H1 (cell line): ENCODE measurements at regions not wholly inside any gene's neighbourhood (a gene's known extent, or its start where the extent isn't known, plus 50 kb on each side); places are given as distances from the start of the nearest gene placed in this dataset.

ENCODE experiments used
- CTCF ChIA-PET: fragments of 300-600 bp; sonication (Branson Sonifier 250); formaldehyde crosslinking; loops from one replicate; lab custom pipeline; 2021; ENCODE audit not compliant: partially characterized antibody; lab: Charles Lee
- POLR2A ChIA-PET: fragments of 300-600 bp; sonication (Branson Sonifier 250); formaldehyde crosslinking; loops from one replicate; lab custom pipeline; 2021; ENCODE audit warnings: inconsistent platforms; ENCODE audit not compliant: partially characterized antibody; lab: Charles Lee
- DNase-seq, 2 experiments: peaks; one replicate each; pipeline versions ENCODE4 v3.0.0 to v3.0.0-alpha.2; 2010 to 2022; ENCODE audit warnings: low spot score in 2 of 2, low read depth in 1 of 2, mixed read lengths in 1 of 2
- FAIRE-seq: peaks from 2 replicates; lab custom pipeline; 2011; peaks lifted over from hg19 to GRCh38; lab: Jason Lieb, UNC
- H2AFZ ChIP-seq: 2 replicates; pipeline ENCODE4 v1.8.1; 2012; ENCODE audit warnings: low read length, inconsistent platforms
- H2AK5ac ChIP-seq: 2 replicates; pipeline ENCODE4 v1.6.1; 2013; ENCODE audit warnings: low read depth, low read length
- H2BK120ac ChIP-seq: replicated peaks from 2 replicates; pipeline ENCODE3; 2013; ENCODE audit warnings: low read depth, low read length, inconsistent platforms
- H2BK12ac ChIP-seq: 2 replicates; pipeline ENCODE4 v1.6.1; 2013; ENCODE audit warnings: low read depth, low read length
- H2BK15ac ChIP-seq: 2 replicates; pipeline ENCODE4 v1.6.1; 2013; ENCODE audit warnings: low read length
- H2BK20ac ChIP-seq: 2 replicates; pipeline ENCODE4 v1.6.1; 2013; ENCODE audit warnings: low read length
- H2BK5ac ChIP-seq: 2 replicates; pipeline ENCODE4 v1.6.1; 2013; ENCODE audit warnings: low read depth, low read length
- H3K14ac ChIP-seq: 2 replicates; pipeline ENCODE4 v1.6.1; 2013; ENCODE audit warnings: inconsistent platforms; ENCODE audit not compliant: insufficient read length
- H3K18ac ChIP-seq: 2 replicates; pipeline ENCODE4 v1.6.1; 2013; ENCODE audit warnings: low read length; ENCODE audit errors: extremely low read depth
- H3K23ac ChIP-seq: 2 replicates; pipeline ENCODE4 v1.6.1; 2013; ENCODE audit warnings: inconsistent platforms; ENCODE audit not compliant: insufficient read length
- H3K23me2 ChIP-seq: 2 replicates; pipeline ENCODE4 v1.6.1; 2013; ENCODE audit warnings: low read depth, low read length
- H3K27ac ChIP-seq: 2 replicates; pipeline ENCODE4 v1.6.1; 2011; ENCODE audit warnings: low read depth, low read length, inconsistent platforms
- H3K27me3 ChIP-seq, 4 experiments: replicated peaks in 1 of 4; 1 replicate in 1 of 4; 2 replicates in 3 of 4; pipeline versions ENCODE4 v1.6.1 to v1.8.1; 2011 to 2013; ENCODE audit warnings: low read length in 3 of 4, mild to moderate bottlenecking in 3 of 4, inconsistent platforms in 2 of 4, mixed read lengths in 2 of 4, moderate library complexity in 1 of 4; ENCODE audit not compliant: control insufficient read depth in 3 of 4, insufficient read depth in 3 of 4; ENCODE audit errors: extremely low read depth in 1 of 4
- H3K36me3 ChIP-seq, 4 experiments: 2 replicates each; pipeline versions ENCODE4 v1.6.1 to v1.8.1; 2011 to 2013; ENCODE audit warnings: mild to moderate bottlenecking in 4 of 4, low read length in 3 of 4, moderate library complexity in 2 of 4, control low read depth in 1 of 4, inconsistent platforms in 1 of 4; ENCODE audit not compliant: insufficient read depth in 4 of 4, control insufficient read depth in 2 of 4
- H3K4ac ChIP-seq: replicated peaks from 2 replicates; pipeline ENCODE3; 2013; ENCODE audit warnings: low read length, low read depth, mixed read lengths, inconsistent platforms; ENCODE audit not compliant: insufficient read length
- H3K4me1 ChIP-seq, 4 experiments: replicated peaks in 1 of 4; 1 replicate in 1 of 4; 2 replicates in 3 of 4; pipeline versions ENCODE4 v1.6.1 to v1.8.1; 2011 to 2013; ENCODE audit warnings: low read length in 3 of 4, inconsistent platforms in 2 of 4, mixed read lengths in 1 of 4; ENCODE audit not compliant: insufficient read depth in 4 of 4, control insufficient read depth in 3 of 4
- H3K4me2 ChIP-seq, 2 experiments: 2 replicates each; pipeline versions ENCODE4 v1.6.1 to v1.8.1; 2011 to 2013; ENCODE audit warnings: low read depth in 2 of 2, low read length in 2 of 2, control low read depth in 1 of 2, inconsistent platforms in 1 of 2, mild to moderate bottlenecking in 1 of 2; ENCODE audit not compliant: insufficient read depth in 1 of 2
- H3K4me3 ChIP-seq, 4 experiments: fragments of 200-600, 300-600 bp in 1 of 4; sonication (generic), shearing (Covaris generic), sonication (Bioruptor Twin) in 1 of 4; 2 replicates each; pipeline versions ENCODE4 v1.5.1 to v1.8.1; 2011 to 2016; ENCODE audit warnings: low read length in 4 of 4, low read depth in 3 of 4, control low read depth in 2 of 4, inconsistent platforms in 2 of 4, mild to moderate bottlenecking in 2 of 4, mixed read lengths in 1 of 4, moderate library complexity in 1 of 4; ENCODE audit not compliant: insufficient read depth in 2 of 4; ENCODE audit errors: extremely low read depth in 1 of 4
- H3K56ac ChIP-seq: replicated peaks from 2 replicates; pipeline ENCODE3; 2013; ENCODE audit warnings: low read depth, mild to moderate bottlenecking, mixed read lengths, low read length, inconsistent platforms; ENCODE audit not compliant: insufficient read length
- H3K79me1 ChIP-seq: 2 replicates; pipeline ENCODE4 v1.6.1; 2013; ENCODE audit warnings: low read depth, low read length, control low read depth
- H3K79me2 ChIP-seq, 2 experiments: 2 replicates each; pipeline versions ENCODE4 v1.6.1 to v1.8.1; 2012 to 2013; ENCODE audit warnings: low read length in 2 of 2, mild to moderate bottlenecking in 2 of 2, inconsistent platforms in 1 of 2; ENCODE audit not compliant: insufficient read depth in 2 of 2, control insufficient read depth in 1 of 2
- H3K9ac ChIP-seq, 4 experiments: replicated peaks in 1 of 4; 1 replicate in 1 of 4; 2 replicates in 3 of 4; pipeline versions ENCODE4 v1.6.1 to v1.8.1; 2011 to 2013; ENCODE audit warnings: low read depth in 3 of 4, low read length in 3 of 4, control low read depth in 2 of 4, mild to moderate bottlenecking in 2 of 4, moderate library complexity in 2 of 4, inconsistent platforms in 1 of 4; ENCODE audit errors: extremely low read depth in 1 of 4
- H3K9me3 ChIP-seq, 2 experiments: 2 replicates each; pipeline versions ENCODE4 v1.6.1 to v1.8.1; 2012 to 2013; ENCODE audit warnings: mild to moderate bottlenecking in 2 of 2, moderate library complexity in 2 of 2, control low read depth in 1 of 2, inconsistent platforms in 1 of 2, low read depth in 1 of 2, low read length in 1 of 2, mixed read lengths in 1 of 2; ENCODE audit not compliant: insufficient read depth in 2 of 2
- H4K20me1 ChIP-seq, 2 experiments: replicated peaks in 1 of 2; 2 replicates each; pipeline versions ENCODE3 to v1.8.1; 2011 to 2013; ENCODE audit warnings: inconsistent platforms in 2 of 2, low read length in 2 of 2, mild to moderate bottlenecking in 1 of 2; ENCODE audit not compliant: insufficient read depth in 2 of 2, control insufficient read depth in 1 of 2
- H4K5ac ChIP-seq: 2 replicates; pipeline ENCODE4 v1.6.1; 2013; ENCODE audit warnings: low read length, low read depth, mixed read lengths, inconsistent platforms; ENCODE audit not compliant: insufficient read length
- H4K8ac ChIP-seq: 2 replicates; pipeline ENCODE4 v1.8.0; 2013; ENCODE audit warnings: mild to moderate bottlenecking, moderate library complexity, low read length, inconsistent platforms; ENCODE audit not compliant: insufficient read depth; ENCODE audit errors: extremely low read depth
- H4K91ac ChIP-seq: replicated peaks from 2 replicates; pipeline ENCODE3; 2013; ENCODE audit warnings: low read length, mixed read lengths, inconsistent platforms; ENCODE audit not compliant: insufficient read length
- BACH1 ChIP-seq: IDR thresholded peaks from 2 replicates; pipeline ENCODE4 v1.6.1; 2012; ENCODE audit warnings: low read length, improper control_type of control experiment
- CTBP2 ChIP-seq: IDR thresholded peaks from 2 replicates; pipeline ENCODE4 v1.7.0; 2011; ENCODE audit warnings: borderline replicate concordance, mild to moderate bottlenecking, moderate library complexity, mixed read lengths, low read length; ENCODE audit not compliant: insufficient read depth, insufficient read length
- KDM5A ChIP-seq: fragments of 200-600 bp; IDR thresholded peaks from 2 replicates; pipeline ENCODE4 v1.7.1; 2012; ENCODE audit warnings: mild to moderate bottlenecking, low read length, inconsistent platforms, mixed read lengths
- MAFK ChIP-seq: IDR thresholded peaks from 2 replicates; pipeline ENCODE4 v1.6.1; 2012; ENCODE audit warnings: low read depth, mild to moderate bottlenecking, improper control_type of control experiment, low read length
- POLR2AphosphoS5 ChIP-seq: IDR thresholded peaks from 2 replicates; pipeline ENCODE4 v1.6.1; 2011; ENCODE audit warnings: low read depth, low read length
- RFX5 ChIP-seq: IDR thresholded peaks from 2 replicates; pipeline ENCODE4 v1.6.1; 2011; ENCODE audit warnings: low read depth, low read length, improper control_type of control experiment, borderline replicate concordance
- RNF2 ChIP-seq: fragments of 200-900, 300-1000 bp; sonication (generic); IDR thresholded peaks from 2 replicates; pipeline ENCODE4 v1.7.1; 2016; ENCODE audit warnings: borderline replicate concordance, low read depth, mild to moderate bottlenecking, antibody characterized with exemption, low read length; ENCODE audit not compliant: poor library complexity, severe bottlenecking; ENCODE audit errors: missing control alignments
- SAP30 ChIP-seq: fragments of 300-600 bp; sonication (generic); IDR thresholded peaks from 2 replicates; pipeline ENCODE4 v1.7.1; 2012; ENCODE audit warnings: low read length, moderate library complexity, mild to moderate bottlenecking, inconsistent platforms; ENCODE audit not compliant: insufficient read depth, insufficient replicate concordance
- SIRT6 ChIP-seq: IDR thresholded peaks from one replicate; pipeline ENCODE4 v1.7.1; 2012; ENCODE audit warnings: low read length, inconsistent platforms
- SP2 ChIP-seq: IDR thresholded peaks from 2 replicates; pipeline ENCODE4 v1.6.1; 2012; ENCODE audit warnings: mild to moderate bottlenecking, low read length, inconsistent platforms
- SP4 ChIP-seq: IDR thresholded peaks from 2 replicates; pipeline ENCODE4 v1.6.1; 2012; ENCODE audit warnings: low read length, inconsistent platforms
- YY1 ChIP-seq: IDR thresholded peaks from 2 replicates; pipeline ENCODE4 v1.6.1; 2011; ENCODE audit warnings: low read depth, mild to moderate bottlenecking, low read length
- WGBS, 2 experiments: shearing (Covaris generic) in 1 of 2; methylation state at CpG; one replicate each; pipeline versions ENCODE4 v1.1.6 to v1.1.7; 2013 to 2015; ENCODE audit warnings: low lambda C conversion rate in 2 of 2, mixed read lengths in 2 of 2, inconsistent platforms in 1 of 2, low coverage in 1 of 2, missing lambda C conversion rate in 1 of 2; ENCODE audit not compliant: insufficient replicate concordance in 2 of 2, insufficient coverage in 1 of 2, insufficient read length in 1 of 2; ENCODE audit errors: extremely low coverage in 1 of 2, missing lambda C conversion rate in 1 of 2; 5-methylcytosine and 5-hydroxymethylcytosine counted together

DNA sequence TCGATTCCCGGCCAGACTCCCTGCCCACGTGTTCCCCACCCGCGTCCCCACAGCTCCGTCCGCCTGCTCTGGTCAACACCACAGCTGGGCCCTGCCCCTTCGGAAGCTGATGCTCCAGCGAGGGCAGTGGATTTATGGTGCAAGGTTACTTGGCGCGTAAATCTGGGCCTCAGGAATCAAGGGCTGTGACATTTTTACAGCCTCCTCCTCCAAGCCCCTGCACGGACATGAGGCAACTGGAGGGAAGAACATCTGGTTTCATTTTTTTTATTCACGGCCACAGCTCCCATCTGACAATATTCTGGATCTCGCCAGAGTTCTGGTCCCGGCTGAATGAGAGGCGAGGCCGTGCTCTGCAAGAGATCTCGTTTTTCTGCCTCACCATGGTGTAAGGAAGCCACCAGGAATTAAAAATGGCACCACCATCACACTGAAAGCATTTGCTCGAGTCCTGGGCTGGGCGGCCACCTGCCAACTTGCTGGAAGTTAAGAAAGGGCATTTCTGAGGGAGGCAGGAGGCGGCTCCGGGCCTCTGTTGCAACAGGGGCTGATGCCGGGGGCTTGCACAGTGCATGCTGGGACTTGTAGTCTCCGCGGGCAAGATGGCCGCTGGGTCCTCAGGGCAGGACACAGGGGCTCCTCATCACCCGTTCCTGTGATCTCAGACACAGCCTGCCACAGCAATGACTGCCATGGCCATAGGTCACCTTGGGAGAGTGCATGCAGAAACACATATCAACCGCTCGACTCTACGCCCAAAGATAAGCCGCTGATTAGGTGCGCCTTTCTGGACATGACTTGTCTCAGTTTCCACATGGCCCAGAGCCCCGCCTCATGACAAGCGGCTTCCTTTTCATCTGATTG, 148.5 kb downstream of the LY86 start:
- H2BK12ac ChIP-seq = peak overlapping the region; percentile 56
- no peak overlapping the region; a peak in 1 of 7 replicates for H3K9ac ChIP-seq
- FAIRE-seq (no peak), DNase-seq (peak in 1 of 2 experiments; percentile 82)
- H3K4ac ChIP-seq = peak overlapping the region; percentile 46
- peak overlapping the region; percentile 82 for H2BK20ac ChIP-seq
- H3K27me3 ChIP-seq = no peaks in the 10 kb centered on the region; a peak in 2 of 7 replicates
- no peak overlapping the region for H3K14ac ChIP-seq
- no peaks in the 10 kb centered on the region for H3K79me1 ChIP-seq
- ChIA-PET POLR2A (interaction anchor here (0.6 to 0.9 kb wide), 2 partner anchors 13 to 34 kb away, joined by 3 read pairs; no protein-coding TSS in a partner anchor), CTCF (interaction anchor here (1.1 to 3.1 kb wide), 3 partner anchors 10 to 40 kb away, joined by 4 to 19 read pairs (median 4); no protein-coding TSS in a partner anchor)
- no peaks in the 10 kb centered on the region; the same call in 1 of the 2 replicates for H3K23me2 ChIP-seq
- H2BK15ac ChIP-seq = peak overlapping the region; percentile 95
- peak overlapping the region; percentile 87 for H4K5ac ChIP-seq
- peaks cover 1 to 10% (median 5%) of the 10 kb centered on the region in 4 experiments; a peak in 4 of 7 replicates for H3K4me1 ChIP-seq
- 72% methylated on average over 34 of the region's 34 CpGs; no CpG with 5 or more reads in 1 of the 2 experiments for WGBS, 2 experiments
- no peaks in the 10 kb centered on the region for H3K79me2 ChIP-seq
- no peak overlapping the region for H2AK5ac ChIP-seq
- H4K91ac ChIP-seq = peak overlapping the region; percentile 86
- peak overlapping the region; percentile 27; the same call in 1 of the 2 replicates for H2BK5ac ChIP-seq
- peak overlapping the region; percentile 99 for H2AFZ ChIP-seq
- H3K23ac ChIP-seq = no peak overlapping the region
- peak overlapping the region; percentile 18 for H4K8ac ChIP-seq
- H3K56ac ChIP-seq = no peak overlapping the region
- no peak overlapping the region for H3K27ac ChIP-seq
- peak overlapping the region; percentile 76 for H3K18ac ChIP-seq
- no peak overlapping the region for H3K4me3 ChIP-seq
- H3K4me2 ChIP-seq = peak overlapping the region; percentile 21 to 55; a peak in 3 of 4 replicates
- H3K36me3 ChIP-seq = no peaks in the 10 kb centered on the region
- no peaks in the 10 kb centered on the region for H3K9me3 ChIP-seq
- H4K20me1 ChIP-seq = no peaks in the 10 kb centered on the region
- H2BK120ac ChIP-seq = peak overlapping the region; percentile 62
- TF ChIP-seq BACH1 (no peak), SAP30 (no peak), RFX5 (no peak), MAFK (no peak), KDM5A (no peak), SP2 (no peak), RNF2 (no peak), SIRT6 (no peak), POLR2AphosphoS5 (no peak), SP4 (no peak), CTBP2 (no peak), YY1 (peak; percentile 98)
